HUES48 (cell line): ENCODE measurements at regions not wholly inside any gene's neighbourhood (a gene's known extent, or its start where the extent isn't known, plus 50 kb on each side); places are given as distances from the start of the nearest gene placed in this dataset.

Source experiments
- H3K27ac ChIP-seq: one replicate; pipeline ENCODE4 v1.7.0; 2013; ENCODE audit warnings: low read depth, low read length, inconsistent platforms
- H3K27me3 ChIP-seq: 2 replicates; pipeline ENCODE4 v1.6.1; 2013; ENCODE audit warnings: mild to moderate bottlenecking, low read length; ENCODE audit not compliant: control insufficient read depth, insufficient read depth
- H3K36me3 ChIP-seq: 2 replicates; pipeline ENCODE4 v1.6.1; 2013; ENCODE audit warnings: low read length; ENCODE audit not compliant: control insufficient read depth, insufficient read depth
- H3K4me1 ChIP-seq: 2 replicates; pipeline ENCODE4 v1.6.1; 2013; ENCODE audit warnings: mild to moderate bottlenecking, low read length; ENCODE audit not compliant: control insufficient read depth, insufficient read depth
- H3K4me3 ChIP-seq: 2 replicates; pipeline ENCODE4 v1.5.1; 2013; ENCODE audit warnings: mild to moderate bottlenecking, low read depth, low read length
- H3K9ac ChIP-seq: 2 replicates; pipeline ENCODE4 v1.6.1; 2013; ENCODE audit warnings: mild to moderate bottlenecking, low read depth, low read length, moderate library complexity
- H3K9me3 ChIP-seq: 2 replicates; pipeline ENCODE4 v1.6.1; 2013; ENCODE audit warnings: low read length; ENCODE audit not compliant: control insufficient read depth, insufficient read depth

- Histone ChIP-seq H3K9ac (no peak overlapping the region), H3K27me3 (no peaks in the 10 kb centered on the region), H3K36me3 (no peaks in the 10 kb centered on the region), H3K4me3 (no peak overlapping the region), H3K4me1 (no peaks in the 10 kb centered on the region), H3K27ac (no peak overlapping the region), H3K9me3 (no peaks in the 10 kb centered on the region)
Observed at GRCh38 chr21:18617291-18617690, 213.7 kb upstream of the TMPRSS15 start.

GRCh38 chr21:18620436-18620835 is 216.9 kb upstream of the TMPRSS15 start:
- Histone ChIP-seq H3K36me3 (no peaks in the 10 kb centered on the region), H3K27me3 (no peaks in the 10 kb centered on the region), H3K9me3 (no peaks in the 10 kb centered on the region), H3K4me3 (no peak overlapping the region), H3K9ac (no peak overlapping the region), H3K4me1 (no peaks in the 10 kb centered on the region), H3K27ac (no peak overlapping the region)

- Histone ChIP-seq H3K27me3 (no peaks in the 10 kb centered on the region), H3K9me3 (no peaks in the 10 kb centered on the region), H3K4me3 (no peak overlapping the region), H3K36me3 (no peaks in the 10 kb centered on the region), H3K27ac (no peak overlapping the region), H3K9ac (no peak overlapping the region), H3K4me1 (no peaks in the 10 kb centered on the region)
Observed at GRCh38 chr21:18622383-18622782, 218.8 kb upstream of the TMPRSS15 start.

GRCh38 chr21:18630446-18630845 is 226.9 kb upstream of the TMPRSS15 start:
- Histone ChIP-seq H3K4me3 (no peak overlapping the region), H3K27me3 (no peaks in the 10 kb centered on the region), H3K4me1 (no peaks in the 10 kb centered on the region), H3K36me3 (no peaks in the 10 kb centered on the region), H3K9me3 (no peaks in the 10 kb centered on the region), H3K9ac (no peak overlapping the region), H3K27ac (no peak overlapping the region)

GRCh38 chr21:18636897-18637296 is 233.3 kb upstream of the TMPRSS15 start:
- Histone ChIP-seq H3K9me3 (no peaks in the 10 kb centered on the region), H3K27ac (no peak overlapping the region), H3K27me3 (no peaks in the 10 kb centered on the region), H3K4me1 (no peaks in the 10 kb centered on the region), H3K36me3 (no peaks in the 10 kb centered on the region), H3K9ac (no peak overlapping the region), H3K4me3 (no peak overlapping the region)

- no peak overlapping the region for H3K9ac ChIP-seq
- no peak overlapping the region for H3K4me3 ChIP-seq
- H3K27me3 ChIP-seq: no peaks in the 10 kb centered on the region
- no peak overlapping the region for H3K27ac ChIP-seq
- H3K36me3 ChIP-seq: no peaks in the 10 kb centered on the region
- H3K9me3 ChIP-seq: no peaks in the 10 kb centered on the region
- no peaks in the 10 kb centered on the region for H3K4me1 ChIP-seq
Observed at GRCh38 chr21:18646116-18646515, 242.5 kb upstream of the TMPRSS15 start.

GRCh38 chr21:18655931-18656330 is 252.3 kb upstream of the TMPRSS15 start:
- Histone ChIP-seq H3K9me3 (no peaks in the 10 kb centered on the region), H3K9ac (no peak overlapping the region), H3K4me1 (no peaks in the 10 kb centered on the region), H3K27ac (no peak overlapping the region), H3K4me3 (no peak overlapping the region), H3K27me3 (no peaks in the 10 kb centered on the region), H3K36me3 (no peaks in the 10 kb centered on the region)

GRCh38 chr21:18661842-18662241 is 258.3 kb upstream of the TMPRSS15 start:
- no peaks in the 10 kb centered on the region for H3K36me3 ChIP-seq
- H3K9ac ChIP-seq: no peak overlapping the region
- H3K4me1 ChIP-seq: no peaks in the 10 kb centered on the region

GRCh38 chr21:18663663-18664062 is 260.1 kb upstream of the TMPRSS15 start:
- H3K9me3 ChIP-seq: no peaks in the 10 kb centered on the region
- H3K9ac ChIP-seq: no peak overlapping the region
- H3K4me3 ChIP-seq: no peak overlapping the region
- H3K27me3 ChIP-seq: no peaks in the 10 kb centered on the region
- no peaks in the 10 kb centered on the region for H3K4me1 ChIP-seq
- no peaks in the 10 kb centered on the region for H3K36me3 ChIP-seq
- H3K27ac ChIP-seq: no peak overlapping the region

More at GRCh38 chr21:18661842-18662241, 258.3 kb upstream of the TMPRSS15 start:
- H3K9me3 ChIP-seq: no peaks in the 10 kb centered on the region
- no peak overlapping the region for H3K4me3 ChIP-seq
- H3K27me3 ChIP-seq: no peaks in the 10 kb centered on the region
- no peak overlapping the region for H3K27ac ChIP-seq

- Histone ChIP-seq H3K9me3 (no peaks in the 10 kb centered on the region), H3K9ac (no peak overlapping the region), H3K4me3 (no peak overlapping the region), H3K27me3 (no peaks in the 10 kb centered on the region), H3K36me3 (no peaks in the 10 kb centered on the region), H3K27ac (no peak overlapping the region), H3K4me1 (no peaks in the 10 kb centered on the region)
Observed at GRCh38 chr21:18666725-18667124, 263.1 kb upstream of the TMPRSS15 start.

GRCh38 chr21:18673789-18674188 is 270.2 kb upstream of the TMPRSS15 start:
- Histone ChIP-seq H3K27ac (no peak overlapping the region), H3K4me3 (no peak overlapping the region), H3K9ac (no peak overlapping the region), H3K9me3 (no peaks in the 10 kb centered on the region), H3K4me1 (0 out of 2 replicates have a peak, but pooled peaks cover 6% of the 10 kb centered on the region), H3K27me3 (no peaks in the 10 kb centered on the region), H3K36me3 (no peaks in the 10 kb centered on the region)

- Histone ChIP-seq H3K9ac (no peak overlapping the region), H3K27ac (no peak overlapping the region), H3K4me3 (no peak overlapping the region), H3K9me3 (no peaks in the 10 kb centered on the region), H3K36me3 (no peaks in the 10 kb centered on the region), H3K4me1 (0 out of 2 replicates have a peak, but pooled peaks cover 6% of the 10 kb centered on the region), H3K27me3 (no peaks in the 10 kb centered on the region)
Observed at GRCh38 chr21:18677632-18678031, 274.0 kb upstream of the TMPRSS15 start.
